SK-N-SH (cell line): ENCODE measurements at regions not wholly inside any gene's neighbourhood (a gene's known extent, or its start where the extent isn't known, plus 50 kb on each side); places are given as distances from the start of the nearest gene placed in this dataset.

Source experiments
- CTCF ChIA-PET: fragments of 300-600, 350-600 bp; formaldehyde crosslinking; extraction: SDS; loops from one replicate; lab custom pipeline; 2021; lab: Yijun Ruan, JAX
- POLR2A ChIA-PET: fragments of 350-600 bp; sonication (Branson Sonifier 250); formaldehyde crosslinking; extraction: SDS; loops from one replicate; lab custom pipeline; 2020; ENCODE audit warnings: antibody characterized with exemption, inconsistent platforms; lab: Yijun Ruan, JAX
- DNase-seq: peaks from one replicate; pipeline ENCODE4 v3.0.0; 2012
- H2AFZ ChIP-seq: fragments of 200-600 bp; sonication (generic); 2 replicates; pipeline ENCODE4 v1.8.1; 2016; ENCODE audit warnings: antibody characterized with exemption, mild to moderate bottlenecking, low read depth
- H3F3A ChIP-seq: fragments of 200-600 bp; sonication (generic); replicated peaks from 2 replicates; pipeline ENCODE3; 2016; ENCODE audit warnings: antibody characterized with exemption, mild to moderate bottlenecking; ENCODE audit not compliant: insufficient read depth
- H3K27ac ChIP-seq, 2 experiments: fragments of 200-500 bp in 1 of 2; fragments of 200-600 bp in 1 of 2; sonication (Bioruptor generic) in 1 of 2; sonication (generic), shearing (Covaris generic) in 1 of 2; 2 replicates each; pipeline versions ENCODE4 v1.5.1 to v1.6.1; 2014 to 2016; ENCODE audit warnings: low read depth in 2 of 2, inconsistent platforms in 1 of 2, low read length in 1 of 2, mild to moderate bottlenecking in 1 of 2, mixed read lengths in 1 of 2
- H3K27me3 ChIP-seq: fragments of 200-600 bp; sonication (generic), shearing (Covaris generic); 2 replicates; pipeline ENCODE4 v1.6.1; 2016; ENCODE audit warnings: mixed run types; ENCODE audit not compliant: insufficient read depth
- H3K36me3 ChIP-seq, 2 experiments: fragments of 200-500 bp in 1 of 2; fragments of 200-600 bp in 1 of 2; sonication (Bioruptor generic) in 1 of 2; sonication (generic) in 1 of 2; replicated peaks in 1 of 2; 2 replicates each; pipeline versions ENCODE3 to v1.5.1; 2014 to 2016; ENCODE audit warnings: low read length in 1 of 2, mild to moderate bottlenecking in 1 of 2; ENCODE audit not compliant: insufficient read depth in 2 of 2, control insufficient read depth in 1 of 2
- H3K4me1 ChIP-seq, 2 experiments: fragments of 200-500 bp in 1 of 2; fragments of 200-600 bp in 1 of 2; sonication (Bioruptor generic) in 1 of 2; sonication (generic), shearing (Covaris generic) in 1 of 2; 2 replicates each; pipeline versions ENCODE4 v1.5.1 to v1.6.1; 2014 to 2016; ENCODE audit warnings: low read depth in 1 of 2, low read length in 1 of 2, mixed run types in 1 of 2; ENCODE audit not compliant: insufficient read depth in 2 of 2, control insufficient read depth in 1 of 2
- H3K4me2 ChIP-seq: fragments of 200-600 bp; sonication (generic), shearing (Covaris generic); 2 replicates; pipeline ENCODE4 v1.6.1; 2017; ENCODE audit warnings: mixed run types
- H3K4me3 ChIP-seq, 2 experiments: fragments of 200-500 bp in 1 of 2; fragments of 200-600 bp in 1 of 2; sonication (Bioruptor generic) in 1 of 2; sonication (generic), shearing (Covaris generic) in 1 of 2; 2 replicates each; pipeline versions ENCODE4 v1.5.1 to v1.8.1; 2014 to 2016; ENCODE audit warnings: low read depth in 2 of 2, inconsistent platforms in 1 of 2, low read length in 1 of 2, mild to moderate bottlenecking in 1 of 2, mixed read lengths in 1 of 2, moderate library complexity in 1 of 2
- H3K79me2 ChIP-seq: fragments of 200-600 bp; sonication (generic); 2 replicates; pipeline ENCODE4 v1.8.1; 2017; ENCODE audit warnings: mild to moderate bottlenecking; ENCODE audit not compliant: insufficient read depth
- H3K9ac ChIP-seq: fragments of 200-600 bp; sonication (generic); 2 replicates; pipeline ENCODE4 v1.6.1; 2017; ENCODE audit warnings: mixed run types
- H3K9me2 ChIP-seq: fragments of 200-600 bp; sonication (generic); 2 replicates; pipeline ENCODE4 v1.6.1; 2017; ENCODE audit warnings: mixed run types
- H3K9me3 ChIP-seq: fragments of 200-600 bp; sonication (generic); 2 replicates; pipeline ENCODE4 v1.6.1; 2017; ENCODE audit warnings: mixed run types, mild to moderate bottlenecking, moderate library complexity
- H4K20me1 ChIP-seq: fragments of 200-600 bp; sonication (generic); 2 replicates; pipeline ENCODE4 v1.6.1; 2017; ENCODE audit warnings: mild to moderate bottlenecking, mixed run types; ENCODE audit not compliant: insufficient read depth
- EP300 ChIP-seq, 2 experiments: IDR thresholded peaks; 2 replicates each; pipeline versions ENCODE4 v1.4.0 to v1.6.1; 2012; ENCODE audit warnings: borderline replicate concordance in 1 of 2, low read depth in 1 of 2, low read length in 1 of 2
- EZH2phosphoT487 ChIP-seq: fragments of 200-600 bp; sonication (generic); IDR thresholded peaks from 2 replicates; pipeline ENCODE4 v1.6.1; 2017; ENCODE audit warnings: low read depth, mixed run types, mild to moderate bottlenecking, antibody characterized with exemption, moderate library complexity, borderline replicate concordance
- FOSL2 ChIP-seq: IDR thresholded peaks from 2 replicates; pipeline ENCODE4 v1.4.0; 2012; ENCODE audit warnings: low read depth, mild to moderate bottlenecking, moderate library complexity, borderline replicate concordance
- FOXJ3 ChIP-seq: sonication (generic); formaldehyde crosslinking; IDR thresholded peaks from 2 replicates; pipeline ENCODE4 v1.5.1; 2020; ENCODE audit warnings: mild to moderate bottlenecking, missing genetic modification reagents
- FOXM1 ChIP-seq: IDR thresholded peaks from 2 replicates; pipeline ENCODE4 v1.4.0; 2012; ENCODE audit warnings: low read depth, mild to moderate bottlenecking
- IRF3 ChIP-seq: fragments of 150-350 bp; IDR thresholded peaks from 2 replicates; pipeline ENCODE4 v1.6.1; 2016; ENCODE audit warnings: mild to moderate bottlenecking, low read depth, low read length
- JUND ChIP-seq: IDR thresholded peaks from 2 replicates; pipeline ENCODE4 v1.4.0; 2012
- MAX ChIP-seq: IDR thresholded peaks from 2 replicates; pipeline ENCODE4 v1.4.0; 2012; ENCODE audit warnings: low read depth
- MEF2A ChIP-seq: IDR thresholded peaks from 2 replicates; pipeline ENCODE4 v1.4.0; 2012; ENCODE audit warnings: low read depth, borderline replicate concordance
- MXI1 ChIP-seq: IDR thresholded peaks from 2 replicates; pipeline ENCODE4 v1.6.1; 2012; ENCODE audit warnings: mild to moderate bottlenecking, low read depth, low read length, improper control_type of control experiment
- PBX3 ChIP-seq: IDR thresholded peaks from 2 replicates; pipeline ENCODE4; 2012
- RAD21 ChIP-seq: IDR thresholded peaks from 2 replicates; pipeline ENCODE4 v1.6.1; 2012; ENCODE audit warnings: mild to moderate bottlenecking, low read length
- SIN3A ChIP-seq: IDR thresholded peaks from 2 replicates; pipeline ENCODE4 v1.6.1; 2012; ENCODE audit warnings: low read depth, mild to moderate bottlenecking, low read length, moderate library complexity, borderline replicate concordance
- SMC3 ChIP-seq: IDR thresholded peaks from 2 replicates; pipeline ENCODE4 v1.6.1; 2012; ENCODE audit warnings: low read depth, low read length, improper control_type of control experiment
- TCF12 ChIP-seq: IDR thresholded peaks from 2 replicates; pipeline ENCODE4 v1.4.0; 2012
- USF1 ChIP-seq: IDR thresholded peaks from 2 replicates; pipeline ENCODE4 v1.4.0; 2012; ENCODE audit warnings: low read depth, borderline replicate concordance
- USF2 ChIP-seq: fragments of 150-350 bp; IDR thresholded peaks from 2 replicates; pipeline ENCODE4 v1.6.1; 2017; ENCODE audit warnings: antibody characterized with exemption, low read length, low read depth, borderline replicate concordance
- YY1 ChIP-seq: IDR thresholded peaks from 2 replicates; pipeline ENCODE4 v1.4.0; 2012; ENCODE audit warnings: low read depth, mild to moderate bottlenecking
- ZBTB33 ChIP-seq: IDR thresholded peaks from 2 replicates; pipeline ENCODE4 v1.4.0; 2012; ENCODE audit warnings: low read depth, borderline replicate concordance
- WGBS: methylation state at CpG from one replicate; pipeline ENCODE4 v1.1.6; 2017; ENCODE audit warnings: low lambda C conversion rate; 5-methylcytosine and 5-hydroxymethylcytosine counted together

- Histone ChIP-seq H3K27me3 (no peaks in the 10 kb centered on the region), H3K27ac (no peak overlapping the region), H3K9ac (no peak overlapping the region), H3F3A (no peaks in the 10 kb centered on the region), H3K36me3 (no peaks in the 10 kb centered on the region), H3K4me2 (no peak overlapping the region), H3K4me3 (no peak overlapping the region), H3K9me3 (no peaks in the 10 kb centered on the region), H3K79me2 (no peaks in the 10 kb centered on the region), H4K20me1 (no peaks in the 10 kb centered on the region), H2AFZ (no peak overlapping the region), H3K9me2 (no peaks in the 10 kb centered on the region), H3K4me1 (no peaks in the 10 kb centered on the region)
- POLR2A ChIA-PET = no interaction called here
- DNase-seq = no peak
- WGBS = 18% methylated on average over 1 of the region's 1 CpG
- CTCF ChIA-PET = interaction anchor here (1.0 kb wide), 1 partner anchor 20 kb away, joined by 3 read pairs; no protein-coding TSS in a partner anchor
- no peak for TF ChIP-seq PBX3
- TF ChIP-seq MXI1 = no peak
- TF ChIP-seq SMC3 = no peak
- TF ChIP-seq SIN3A = no peak
- TF ChIP-seq YY1 = no peak
- TF ChIP-seq MAX = no peak
- no peak for TF ChIP-seq ZBTB33
- TF ChIP-seq EZH2phosphoT487 = no peak
- TF ChIP-seq MEF2A = no peak
- no peak for TF ChIP-seq RAD21
- no peak for TF ChIP-seq EP300 (IDR thresholded peaks at IDR 0.05; ENCODE audit: borderline replicate concordance in 1 of 2, low read depth in 1 of 2, low read length in 1 of 2)
- TF ChIP-seq FOSL2 = no peak
- TF ChIP-seq USF1 = no peak
Observed at GRCh38 chr20:55086421-55086820, 611.0 kb downstream of the DOK5 start.

- no peaks in the 10 kb centered on the region for H3K36me3 ChIP-seq
- CTCF ChIA-PET = no interaction called here
Observed at GRCh38 chr20:55079917-55080316, 604.5 kb downstream of the DOK5 start.

More at GRCh38 chr20:55079917-55080316, 604.5 kb downstream of the DOK5 start:
- H3K9me3 ChIP-seq = no peaks in the 10 kb centered on the region
- no peaks in the 10 kb centered on the region for H4K20me1 ChIP-seq
- H3K27ac ChIP-seq = no peak overlapping the region
- no peak overlapping the region for H3K9ac ChIP-seq
- no peaks in the 10 kb centered on the region for H3K4me1 ChIP-seq
- H3F3A ChIP-seq = no peaks in the 10 kb centered on the region
- H2AFZ ChIP-seq = no peak overlapping the region
- POLR2A ChIA-PET = no interaction called here
- no peak for DNase-seq
- H3K4me2 ChIP-seq = no peak overlapping the region
- H3K27me3 ChIP-seq = no peaks in the 10 kb centered on the region
- H3K4me3 ChIP-seq = no peak overlapping the region
- no peaks in the 10 kb centered on the region for H3K79me2 ChIP-seq
- WGBS = 8% methylated on average over 4 of the region's 4 CpGs
- H3K9me2 ChIP-seq = no peaks in the 10 kb centered on the region
- TF ChIP-seq JUND (no peak), RAD21 (no peak), MEF2A (no peak), FOXM1 (no peak), EP300 (IDR thresholded peaks at IDR 0.05; ENCODE audit: borderline replicate concordance in 1 of 2, low read depth in 1 of 2, low read length in 1 of 2) (no peak), SMC3 (no peak), USF2 (no peak), ZBTB33 (no peak), TCF12 (no peak), IRF3 (no peak), FOXJ3 (CRISPR knock-in tag) (no peak)
